Esophagus squamous epithelium (tissue), 5 donors: ENCODE measurements at regions not wholly inside any gene's neighbourhood (a gene's known extent, or its start where the extent isn't known, plus 50 kb on each side); places are given as distances from the start of the nearest gene placed in this dataset.
"Not testable (repeated sequence)": the region's sequence is repeated elsewhere in the genome, so short reads cannot be mapped to it uniquely, and the experiment has no call there.

Experiments
- DNase-seq: peaks from one replicate; lab custom pipeline; 2025; lab: John Stamatoyannopoulos, UW
- H3K27ac ChIP-seq, 4 donors: fragments of 200-600 bp; sonication (generic); one replicate each; pipeline ENCODE4 v1.5.1; 2016 to 2019; ENCODE audit warnings: mild to moderate bottlenecking in 1 of 4
- H3K27me3 ChIP-seq, 4 donors: fragments of 200-600 bp; sonication (generic); 1 replicate in 3 of 4; 2 replicates in 1 of 4; pipeline versions ENCODE4 v1.5.1 to v1.6.0; 2017 to 2021; ENCODE audit warnings: antibody characterized with exemption in 1 of 4
- H3K36me3 ChIP-seq, 3 donors: fragments of 200-600 bp; sonication (generic); one replicate each; pipeline ENCODE4 v1.5.1; 2016 to 2019
- H3K4me1 ChIP-seq, 3 donors: fragments of 200-600 bp; sonication (generic); one replicate each; pipeline ENCODE4 v1.5.1; 2017 to 2019
- H3K4me3 ChIP-seq, 4 donors: fragments of 200-600 bp; sonication (generic); 1 replicate in 3 of 4; 2 replicates in 1 of 4; pipeline ENCODE4 v1.5.1; 2016 to 2019; ENCODE audit warnings: mild to moderate bottlenecking in 2 of 4, moderate library complexity in 1 of 4
- H3K9me3 ChIP-seq, 3 donors: fragments of 200-600 bp; sonication (generic); one replicate each; pipeline ENCODE4 v1.5.1; 2016 to 2019
- POLR2A ChIP-seq, 4 donors: fragments of 450-650 bp; IDR thresholded peaks; one replicate each; pipeline ENCODE4 v1.6.1; 2017; ENCODE audit warnings: antibody characterized with exemption in 4 of 4, mild to moderate bottlenecking in 4 of 4, moderate library complexity in 3 of 4
- WGBS, 2 donors: methylation state at CpG; one replicate each; pipeline ENCODE4 v1.1.5; 2018; 5-methylcytosine and 5-hydroxymethylcytosine counted together
- intact Hi-C: fragments of 100-400 bp; cut with DNase I; formaldehyde crosslinking; loops from one replicate; pipeline ENCODE4 v1.15.0; 2022
- TF ChIP-seq, protein P1 (sequence below), 6 experiments: fragments of 450-650 bp in 4 of 6; fragments of 200-600 bp in 2 of 6; sonication (generic) in 2 of 6; IDR thresholded peaks; one replicate each; pipeline ENCODE4 v1.5.1; 2016 to 2019; ENCODE audit warnings: antibody characterized with exemption in 6 of 6, mild to moderate bottlenecking in 4 of 6, moderate library complexity in 4 of 6
- donor health status: DM: yes; HTN: yes; CAD: no.

DNA sequence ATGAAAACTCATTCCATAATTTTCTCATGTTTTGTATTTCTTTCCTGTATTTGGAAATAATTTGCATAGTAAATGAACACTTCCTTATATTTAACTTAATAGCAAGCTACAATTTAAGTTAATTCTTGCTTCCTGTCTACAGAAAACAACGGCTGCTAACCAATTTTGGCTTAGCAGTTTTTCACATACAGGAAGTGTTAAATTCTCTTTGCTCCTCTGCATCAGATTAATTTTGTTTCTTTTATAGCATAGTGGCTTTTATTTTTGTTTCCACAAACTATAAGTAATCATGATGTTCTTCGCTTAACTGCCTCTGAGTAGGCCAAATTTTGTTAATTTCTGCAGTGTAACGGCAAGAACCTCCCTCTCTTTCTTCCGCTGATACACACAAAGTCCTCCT is 182.9 kb downstream of the ALX1 start:
- TF ChIP-seq POLR2A (IDR thresholded peaks at IDR 0.05), result no peak
- TF ChIP-seq, protein P1, sequence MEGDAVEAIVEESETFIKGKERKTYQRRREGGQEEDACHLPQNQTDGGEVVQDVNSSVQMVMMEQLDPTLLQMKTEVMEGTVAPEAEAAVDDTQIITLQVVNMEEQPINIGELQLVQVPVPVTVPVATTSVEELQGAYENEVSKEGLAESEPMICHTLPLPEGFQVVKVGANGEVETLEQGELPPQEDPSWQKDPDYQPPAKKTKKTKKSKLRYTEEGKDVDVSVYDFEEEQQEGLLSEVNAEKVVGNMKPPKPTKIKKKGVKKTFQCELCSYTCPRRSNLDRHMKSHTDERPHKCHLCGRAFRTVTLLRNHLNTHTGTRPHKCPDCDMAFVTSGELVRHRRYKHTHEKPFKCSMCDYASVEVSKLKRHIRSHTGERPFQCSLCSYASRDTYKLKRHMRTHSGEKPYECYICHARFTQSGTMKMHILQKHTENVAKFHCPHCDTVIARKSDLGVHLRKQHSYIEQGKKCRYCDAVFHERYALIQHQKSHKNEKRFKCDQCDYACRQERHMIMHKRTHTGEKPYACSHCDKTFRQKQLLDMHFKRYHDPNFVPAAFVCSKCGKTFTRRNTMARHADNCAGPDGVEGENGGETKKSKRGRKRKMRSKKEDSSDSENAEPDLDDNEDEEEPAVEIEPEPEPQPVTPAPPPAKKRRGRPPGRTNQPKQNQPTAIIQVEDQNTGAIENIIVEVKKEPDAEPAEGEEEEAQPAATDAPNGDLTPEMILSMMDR (IDR thresholded peaks at IDR 0.05), result no peak

GRCh38 chr12:85466890-85467289 is 186.9 kb downstream of the ALX1 start:
- Histone ChIP-seq H3K9me3 (no peaks in the 10 kb centered on the region), H3K4me3 (no peak overlapping the region), H3K4me1 (peaks cover 2 to 17% (median 3%) of the 10 kb centered on the region in 3 donors), H3K27ac (no peak overlapping the region), H3K27me3 (peaks cover 0 to 7% (median 0%) of the 10 kb centered on the region in 4 donors), H3K36me3 (no peaks in the 10 kb centered on the region)
- TF ChIP-seq, protein P1 (IDR thresholded peaks at IDR 0.05), result no peak
- no peak for TF ChIP-seq POLR2A (IDR thresholded peaks at IDR 0.05)
- DNase-seq, result no peak
- intact Hi-C loops, result no loop called here

More for the DNA sequence above, 182.9 kb downstream of the ALX1 start:
- no peak overlapping the region for H3K27ac ChIP-seq
- H3K27me3 ChIP-seq, result peaks cover 0 to 7% (median 0%) of the 10 kb centered on the region in 4 donors
- peaks cover 0 to 13% (median 3%) of the 10 kb centered on the region in 3 donors for H3K4me1 ChIP-seq
- no peaks in the 10 kb centered on the region for H3K36me3 ChIP-seq
- WGBS, 2 donors, result 60 to 63% methylated on average over 4 of the region's 4 CpGs
- intact Hi-C loops, result no loop called here
- DNase-seq, result no peak
- no peak overlapping the region for H3K4me3 ChIP-seq
- H3K9me3 ChIP-seq, result no peaks in the 10 kb centered on the region

- DNase-seq, result no peak
- Histone ChIP-seq H3K27ac (peak overlapping the region in 2 of 4 donors; percentile 1 to 34), H3K4me3 (peak overlapping the region; percentile 17 to 62 (median 42)), H3K27me3 (peaks cover 0 to 7% (median 0%) of the 10 kb centered on the region in 4 donors), H3K4me1 (peaks cover 2 to 17% (median 3%) of the 10 kb centered on the region in 3 donors), H3K36me3 (no peaks in the 10 kb centered on the region), H3K9me3 (no peaks in the 10 kb centered on the region)
- intact Hi-C loops, result no loop called here
- no peak for TF ChIP-seq POLR2A (IDR thresholded peaks at IDR 0.05)
- TF ChIP-seq, protein P1 (IDR thresholded peaks at IDR 0.05), result peak; percentile 49 to 81 (median 68)
- whole genome bisulfite sequencing, 2 donors, result 16 to 18% methylated on average over 15 of the region's 15 CpGs
Observed at GRCh38 chr12:85468356-85469157, 188.5 kb downstream of the ALX1 start.

DNA sequence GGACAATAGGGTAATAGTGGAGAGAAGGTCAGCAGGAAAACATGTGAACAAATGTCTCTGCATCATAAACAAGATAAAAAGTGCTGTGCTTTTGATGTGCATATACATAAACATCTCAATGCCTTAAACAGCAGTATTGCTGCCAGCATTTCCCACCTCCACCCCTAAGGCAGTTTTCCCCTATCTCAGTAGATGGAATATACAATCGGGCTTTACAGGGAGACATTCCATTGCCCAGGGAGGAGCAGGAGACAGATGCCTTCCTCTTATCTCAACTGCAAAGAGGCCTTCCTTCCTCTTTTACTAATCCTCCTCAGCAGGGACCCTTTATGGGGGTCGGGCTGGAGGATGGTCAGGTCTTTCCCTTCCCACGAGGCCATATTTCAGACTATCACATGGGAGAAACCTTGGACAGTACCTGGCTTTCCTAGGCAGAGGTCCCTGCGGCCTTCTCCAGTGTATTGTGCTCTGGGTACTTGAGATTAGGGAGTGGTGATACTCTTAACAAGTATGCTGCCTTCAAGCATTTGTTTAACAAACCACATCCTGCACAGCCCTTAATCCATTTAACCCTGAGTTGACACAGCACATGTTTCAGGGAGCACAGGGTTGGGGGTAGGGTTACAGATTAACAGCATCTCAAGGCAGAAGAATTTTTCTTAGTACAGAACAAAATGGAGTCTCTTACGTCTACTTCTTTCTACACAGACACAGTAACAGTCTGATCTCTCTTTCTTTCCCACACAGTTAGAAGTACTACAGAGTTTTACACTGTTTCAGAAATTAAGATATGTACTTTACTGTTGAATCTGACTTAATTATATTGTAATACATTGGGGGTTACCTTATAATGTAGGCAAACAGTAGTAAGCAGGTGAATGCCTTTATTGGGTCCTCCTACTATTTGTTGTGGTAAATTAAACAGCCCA is 189.4 kb downstream of the ALX1 start:
- H3K9me3 ChIP-seq, H3K36me3 ChIP-seq, intact Hi-C loops, DNase-seq, H3K27me3 ChIP-seq: not testable (repeated sequence)
- Histone ChIP-seq H3K4me1 (peaks cover 2 to 17% (median 3%) of the 10 kb centered on the region in 3 donors), H3K27ac (peak overlapping the region in 2 of 4 donors; percentile 1 to 34), H3K4me3 (peak overlapping the region; percentile 17 to 62 (median 42))
- WGBS, 2 donors, result 30 to 36% methylated on average over 4 to 5 of the region's 5 CpGs

DNA sequence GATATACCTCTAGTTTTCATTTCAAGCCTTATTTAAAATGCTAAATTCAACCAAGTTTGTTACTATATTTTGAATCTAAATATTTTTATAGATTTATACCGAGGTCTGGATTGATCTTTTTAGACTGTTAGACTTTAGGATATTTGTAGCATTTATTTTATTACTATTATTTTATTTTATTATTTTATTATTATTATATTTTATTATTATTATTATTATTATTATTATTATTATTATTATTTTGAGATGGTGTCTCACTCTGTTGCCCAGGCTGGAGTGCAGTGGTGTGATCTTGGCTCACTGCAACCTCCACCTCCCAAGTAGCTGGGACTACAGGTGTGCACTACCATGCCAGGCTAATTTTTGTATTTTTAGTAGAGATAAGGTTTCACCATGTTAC is 195.3 kb downstream of the ALX1 start:
- H3K27me3 ChIP-seq, DNase-seq, H3K36me3 ChIP-seq, intact Hi-C loops, H3K4me3 ChIP-seq, H3K4me1 ChIP-seq, H3K9me3 ChIP-seq, H3K27ac ChIP-seq: not testable (repeated sequence)
- WGBS, 2 donors, result 57 to 81% methylated on average over 1 of the region's 1 CpG

- no peak for TF ChIP-seq POLR2A (IDR thresholded peaks at IDR 0.05)
- no peaks in the 10 kb centered on the region for H3K9me3 ChIP-seq
Observed at GRCh38 chr12:85476756-85477155, 196.7 kb downstream of the ALX1 start.

More at GRCh38 chr12:85476756-85477155, 196.7 kb downstream of the ALX1 start:
- no peaks in the 10 kb centered on the region for H3K4me1 ChIP-seq
- no peaks in the 10 kb centered on the region for H3K27me3 ChIP-seq
- intact Hi-C loops, result no loop called here
- no peak for DNase-seq
- H3K4me3 ChIP-seq, result no peak overlapping the region
- H3K36me3 ChIP-seq, result no peaks in the 10 kb centered on the region
- H3K27ac ChIP-seq, result no peak overlapping the region
